ENCODE measurements at regions not wholly inside any gene's neighbourhood (a gene's known extent, or its start where the extent isn't known, plus 50 kb on each side); places are given as distances from the start of the nearest gene placed in this dataset.

DNA sequence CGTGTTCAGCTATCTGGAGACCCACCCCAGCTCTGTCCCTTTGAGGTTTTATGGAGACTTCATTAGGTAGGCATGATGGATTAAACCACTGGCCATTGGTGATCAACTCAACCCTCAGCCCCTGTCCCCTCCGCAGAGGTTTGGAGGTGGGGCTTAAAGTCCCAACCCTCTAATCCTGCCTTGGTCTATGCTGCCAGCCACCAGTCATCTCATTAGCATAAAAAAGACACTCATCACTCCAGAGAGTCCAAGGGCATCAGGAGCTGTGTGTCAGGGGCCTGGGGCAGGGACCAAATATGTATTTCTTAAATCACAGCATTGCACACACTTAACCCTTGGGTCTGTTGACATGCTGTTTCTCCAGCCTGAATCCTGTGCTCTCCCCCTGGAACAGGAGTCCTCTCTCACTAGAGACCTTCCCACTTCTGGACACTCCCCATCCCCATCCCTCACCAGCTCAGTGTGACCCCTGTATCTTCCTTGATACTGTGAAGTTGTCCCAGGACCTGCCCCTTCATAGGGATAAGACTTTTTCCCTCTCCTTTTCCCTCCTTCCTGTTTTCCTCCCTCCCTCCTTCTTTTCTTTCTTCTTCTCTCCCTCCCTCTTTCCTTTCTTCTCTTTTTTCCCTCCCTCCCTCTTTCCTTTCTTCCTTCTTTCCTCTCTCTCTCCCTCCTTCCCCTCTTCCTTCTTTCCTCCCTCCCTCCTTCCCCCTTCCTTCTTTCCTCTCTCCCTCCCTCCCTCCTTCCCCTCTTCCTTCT, 54.7 kb upstream of the CLMN start:
- Histone ChIP-seq H3K9me3 (ENCODE audit: insufficient read depth, low read length) (peaks cover 2% of the 10 kb centered on the region; the same call in 1 of the 2 replicates), H3K27ac (ENCODE audit: low read length) (no peak overlapping the region), H3K9ac (ENCODE audit: low read length) (no peak overlapping the region), H3K4me1 (ENCODE audit: low read length) (no peaks in the 10 kb centered on the region), H2AFZ (ENCODE audit: low read depth, low read length) (no peak overlapping the region), H3K4me3 (ENCODE audit: low read length) (no peak overlapping the region), H3K27me3 (ENCODE audit: low read depth, low read length) (peaks cover 23% of the 10 kb centered on the region), H3K79me2 (ENCODE audit: low read length) (no peaks in the 10 kb centered on the region), H4K20me1 (ENCODE audit: insufficient read depth, low read length) (no peaks in the 10 kb centered on the region), H3K36me3 (replicated peaks; ENCODE audit: low read depth, low read length) (no peaks in the 10 kb centered on the region), H3K4me2 (ENCODE audit: low read length) (no peak overlapping the region)
- TF ChIP-seq CTCF (IDR thresholded peaks at IDR 0.05; ENCODE audit: low read depth, low read length), result no peak
- no peak for TF ChIP-seq EZH2phosphoT487 (IDR thresholded peaks at IDR 0.05; ENCODE audit: low read depth)

DNA sequence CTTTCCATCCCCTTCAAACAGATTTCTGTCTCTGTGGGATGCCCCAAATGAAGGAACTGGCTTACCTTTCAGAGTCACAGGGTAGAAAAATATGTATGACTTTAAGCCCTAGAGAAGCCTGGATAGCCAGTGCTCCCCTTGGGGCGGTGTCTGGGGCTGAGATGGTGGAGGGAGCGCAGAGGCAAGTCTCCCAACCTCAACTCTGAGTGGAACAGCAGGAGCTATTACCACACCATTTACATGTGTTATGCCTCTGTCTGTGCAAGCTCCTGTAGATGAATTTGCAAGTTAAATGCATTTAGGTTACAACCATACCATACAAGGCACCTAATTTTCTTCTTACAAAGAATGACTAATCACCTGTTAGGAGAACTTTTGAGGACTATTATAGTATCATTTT, 50.4 kb upstream of the CLMN start:
- Histone ChIP-seq H3K4me2 (ENCODE audit: low read length) (no peak overlapping the region), H3K79me2 (ENCODE audit: low read length) (no peaks in the 10 kb centered on the region), H2AFZ (ENCODE audit: low read depth, low read length) (no peak overlapping the region), H3K9me3 (ENCODE audit: insufficient read depth, low read length) (no peaks in the 10 kb centered on the region), H3K4me3 (ENCODE audit: low read length) (no peak overlapping the region), H3K36me3 (replicated peaks; ENCODE audit: low read depth, low read length) (no peaks in the 10 kb centered on the region), H3K9ac (ENCODE audit: low read length) (no peak overlapping the region), H3K4me1 (ENCODE audit: low read length) (no peaks in the 10 kb centered on the region), H4K20me1 (ENCODE audit: insufficient read depth, low read length) (no peaks in the 10 kb centered on the region), H3K27me3 (ENCODE audit: low read depth, low read length) (peaks cover 24% of the 10 kb centered on the region), H3K27ac (ENCODE audit: low read length) (no peak overlapping the region)
- TF ChIP-seq EZH2phosphoT487 (IDR thresholded peaks at IDR 0.05; ENCODE audit: low read depth) (no peak), CTCF (IDR thresholded peaks at IDR 0.05; ENCODE audit: low read depth, low read length) (no peak)
